CD4-positive, alpha-beta T cell (primary cell): ENCODE measurements at regions not wholly inside any gene's neighbourhood (a gene's known extent, or its start where the extent isn't known, plus 50 kb on each side); places are given as distances from the start of the nearest gene placed in this dataset.

Source experiments
- ATAC-seq: fragments of 200-7000 bp; cut with Tn5 transposase; one replicate; pipeline ENCODE4 v1.10.0; 2022; ENCODE audit warnings: mild to moderate bottlenecking; ENCODE audit not compliant: poor library complexity
- CTCF ChIA-PET: fragments of 350-600 bp; sonication (Branson Sonifier 250); formaldehyde crosslinking; loops from one replicate; lab custom pipeline; 2021; ENCODE audit warnings: antibody characterized with exemption, inconsistent platforms; lab: Charles Lee
- POLR2A ChIA-PET: fragments of 350-600 bp; sonication (Branson Sonifier 250); formaldehyde crosslinking; loops from one replicate; lab custom pipeline; 2021; ENCODE audit warnings: antibody characterized with exemption, inconsistent platforms; lab: Charles Lee
- DNase-seq, 14 experiments: peaks; one replicate each; pipeline ENCODE4 v3.0.0-alpha.2; 2013 to 2020; ENCODE audit warnings: mixed read lengths in 2 of 14
- H3K27ac ChIP-seq, 2 donors: one replicate each; pipeline versions ENCODE4 v1.5.1 to v1.7.0; 2013; ENCODE audit warnings: low read length in 2 of 2, low read depth in 1 of 2, mild to moderate bottlenecking in 1 of 2
- H3K27me3 ChIP-seq, 2 experiments: 1 replicate in 1 of 2; 2 replicates in 1 of 2; pipeline versions ENCODE4 v1.6.1 to v1.7.0; 2013; ENCODE audit warnings: low read length in 2 of 2, control low read depth in 1 of 2, mild to moderate bottlenecking in 1 of 2, moderate library complexity in 1 of 2; ENCODE audit not compliant: insufficient read depth in 2 of 2, control insufficient read depth in 1 of 2
- H3K36me3 ChIP-seq: one replicate; pipeline ENCODE4 v1.6.1; 2013; ENCODE audit warnings: low read length, control low read depth; ENCODE audit not compliant: insufficient read depth
- H3K4me1 ChIP-seq: one replicate; pipeline ENCODE4 v1.6.1; 2013; ENCODE audit warnings: low read length, control low read depth; ENCODE audit not compliant: insufficient read depth
- H3K4me3 ChIP-seq: one replicate; pipeline ENCODE4 v1.5.1; 2013; ENCODE audit warnings: mild to moderate bottlenecking, low read length, moderate library complexity
- H3K9me3 ChIP-seq, 2 experiments: 1 replicate in 1 of 2; 2 replicates in 1 of 2; pipeline versions ENCODE4 v1.6.1 to v1.7.0; 2013; ENCODE audit warnings: low read length in 2 of 2, mild to moderate bottlenecking in 2 of 2, control low read depth in 1 of 2, moderate library complexity in 1 of 2; ENCODE audit not compliant: control insufficient read depth in 1 of 2, insufficient read depth in 1 of 2
- H3K27ac Mint-ChIP-seq: one replicate; pipeline ENCODE4 v1.8.0; 2020; ENCODE audit warnings: mixed read lengths
- H3K27me3 Mint-ChIP-seq: one replicate; pipeline ENCODE4 v1.8.0; 2021; ENCODE audit warnings: mixed read lengths
- H3K36me3 Mint-ChIP-seq: one replicate; pipeline ENCODE4 v1.8.0; 2021; ENCODE audit warnings: low read depth, mixed read lengths
- H3K4me1 Mint-ChIP-seq: one replicate; pipeline ENCODE4 v1.8.0; 2021; ENCODE audit warnings: low read depth, mixed read lengths
- H3K4me3 Mint-ChIP-seq: one replicate; pipeline ENCODE4 v1.8.0; 2020; ENCODE audit warnings: mild to moderate bottlenecking, mixed read lengths
- H3K9me3 Mint-ChIP-seq: one replicate; pipeline ENCODE4 v1.8.0; 2020; ENCODE audit warnings: mixed read lengths
- CTCF ChIP-seq: fragments of 200-600 bp; IDR thresholded peaks from one replicate; pipeline ENCODE4 v1.8.0; 2022; ENCODE audit warnings: antibody characterized with exemption, mild to moderate bottlenecking
- intact Hi-C, 2 experiments: fragments of 100-400 bp; cut with DNase I in 1 of 2; cut with micrococcal nuclease in 1 of 2; formaldehyde crosslinking; loops; one replicate each; pipeline versions ENCODE4 v1.15.1 to v1.9.0; 2023 to 2025; cut with DNase I, micrococcal nuclease

GRCh38 chr3:83890039-83890762, 1068.6 kb upstream of the CADM2 start:
- intact Hi-C loops: no loop called here
- DNase-seq (no peak), ATAC-seq (no peak)
- Mint-ChIP-seq H3K27ac (no peak overlapping the region), H3K4me1 (no peaks in the 10 kb centered on the region), H3K9me3 (peaks cover 4% of the 10 kb centered on the region), H3K27me3 (no peaks in the 10 kb centered on the region), H3K36me3 (no peaks in the 10 kb centered on the region), H3K4me3 (no peak overlapping the region)
- no peak for TF ChIP-seq CTCF
- ChIA-PET CTCF (no interaction called here), POLR2A (no interaction called here)
- H3K4me1 ChIP-seq: no peaks in the 10 kb centered on the region
- H3K27ac ChIP-seq: no peak overlapping the region
- no peaks in the 10 kb centered on the region for H3K36me3 ChIP-seq
- H3K4me3 ChIP-seq: no peak overlapping the region
- no peaks in the 10 kb centered on the region for H3K9me3 ChIP-seq
- no peaks in the 10 kb centered on the region for H3K27me3 ChIP-seq

- H3K36me3 ChIP-seq: no peaks in the 10 kb centered on the region
- H3K27ac ChIP-seq: no peak overlapping the region
- DNase-seq (no peak), ATAC-seq (no peak)
- no peaks in the 10 kb centered on the region for H3K27me3 Mint-ChIP-seq
- no peaks in the 10 kb centered on the region for H3K27me3 ChIP-seq
- TF ChIP-seq CTCF: no peak
- ChIA-PET POLR2A (no interaction called here), CTCF (no interaction called here)
- no peak overlapping the region for H3K4me3 Mint-ChIP-seq
- no peaks in the 10 kb centered on the region for H3K4me1 ChIP-seq
- no peak overlapping the region for H3K27ac Mint-ChIP-seq
- no peak overlapping the region for H3K4me3 ChIP-seq
- peaks cover 4% of the 10 kb centered on the region for H3K9me3 Mint-ChIP-seq
- H3K36me3 Mint-ChIP-seq: no peaks in the 10 kb centered on the region
- intact Hi-C loops: no loop called here
- no peaks in the 10 kb centered on the region for H3K4me1 Mint-ChIP-seq
- H3K9me3 ChIP-seq: no peaks in the 10 kb centered on the region
Measured at GRCh38 chr3:83890763-83891135, 1068.0 kb upstream of the CADM2 start.

- Histone ChIP-seq H3K27me3 (no peaks in the 10 kb centered on the region), H3K4me1 (no peaks in the 10 kb centered on the region), H3K27ac (no peak overlapping the region), H3K9me3 (peaks cover 0 to 4% of the 10 kb centered on the region in 2 experiments), H3K36me3 (no peaks in the 10 kb centered on the region), H3K4me3 (no peak overlapping the region)
- no peak for DNase-seq
- H3K36me3 Mint-ChIP-seq: no peaks in the 10 kb centered on the region
- ATAC-seq: no peak
- CTCF ChIA-PET: no interaction called here
- H3K27ac Mint-ChIP-seq: no peak overlapping the region
- no peaks in the 10 kb centered on the region for H3K27me3 Mint-ChIP-seq
- H3K9me3 Mint-ChIP-seq: peaks cover 2% of the 10 kb centered on the region
- H3K4me1 Mint-ChIP-seq: no peaks in the 10 kb centered on the region
- TF ChIP-seq CTCF: no peak
- POLR2A ChIA-PET: no interaction called here
- no peak overlapping the region for H3K4me3 Mint-ChIP-seq
- intact Hi-C loops: no loop called here
Measured at GRCh38 chr3:83894223-83894622, 1064.6 kb upstream of the CADM2 start.
